ENCODE measurements at regions not wholly inside any gene's neighbourhood (a gene's known extent, or its start where the extent isn't known, plus 50 kb on each side); places are given as distances from the start of the nearest gene placed in this dataset.
A peak's percentile ranks its signal among the peaks of the same experiment; 100 is the strongest.

DNA sequence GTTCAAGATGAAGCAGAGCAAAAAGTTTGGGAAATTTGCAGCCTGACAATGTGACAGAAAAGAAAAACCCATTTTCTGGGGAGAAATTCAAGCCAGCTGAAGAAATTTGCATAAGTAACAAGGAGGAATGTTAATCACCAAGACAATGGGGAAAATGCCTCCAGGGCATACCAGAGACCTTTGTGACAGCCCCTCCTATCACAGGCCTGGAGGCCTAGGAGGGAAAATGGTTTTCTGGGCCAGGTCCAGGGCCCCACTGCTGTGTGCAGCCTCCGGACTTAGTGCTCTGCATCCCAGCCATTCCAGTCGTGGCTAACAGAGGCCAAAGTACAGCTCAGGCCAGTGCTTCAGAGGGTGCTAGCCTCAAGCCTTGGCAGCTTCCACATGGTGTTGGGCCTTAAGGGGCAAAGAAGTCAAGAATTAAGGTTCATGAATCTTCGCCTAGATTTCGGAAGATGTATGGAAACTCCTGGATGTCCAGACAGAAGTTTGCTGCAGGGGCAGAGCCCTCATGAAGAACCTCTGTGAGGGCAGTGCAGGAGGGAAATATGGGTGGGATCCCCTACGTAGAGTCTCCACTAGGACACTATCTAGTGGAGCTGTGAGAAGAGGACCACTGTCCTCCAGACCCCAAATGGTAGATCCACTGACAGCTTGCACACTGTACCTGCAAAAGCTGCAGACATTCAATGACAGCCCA is 314.1 kb upstream of the TRIB2 start:
- TF ChIP-seq, protein P1, sequence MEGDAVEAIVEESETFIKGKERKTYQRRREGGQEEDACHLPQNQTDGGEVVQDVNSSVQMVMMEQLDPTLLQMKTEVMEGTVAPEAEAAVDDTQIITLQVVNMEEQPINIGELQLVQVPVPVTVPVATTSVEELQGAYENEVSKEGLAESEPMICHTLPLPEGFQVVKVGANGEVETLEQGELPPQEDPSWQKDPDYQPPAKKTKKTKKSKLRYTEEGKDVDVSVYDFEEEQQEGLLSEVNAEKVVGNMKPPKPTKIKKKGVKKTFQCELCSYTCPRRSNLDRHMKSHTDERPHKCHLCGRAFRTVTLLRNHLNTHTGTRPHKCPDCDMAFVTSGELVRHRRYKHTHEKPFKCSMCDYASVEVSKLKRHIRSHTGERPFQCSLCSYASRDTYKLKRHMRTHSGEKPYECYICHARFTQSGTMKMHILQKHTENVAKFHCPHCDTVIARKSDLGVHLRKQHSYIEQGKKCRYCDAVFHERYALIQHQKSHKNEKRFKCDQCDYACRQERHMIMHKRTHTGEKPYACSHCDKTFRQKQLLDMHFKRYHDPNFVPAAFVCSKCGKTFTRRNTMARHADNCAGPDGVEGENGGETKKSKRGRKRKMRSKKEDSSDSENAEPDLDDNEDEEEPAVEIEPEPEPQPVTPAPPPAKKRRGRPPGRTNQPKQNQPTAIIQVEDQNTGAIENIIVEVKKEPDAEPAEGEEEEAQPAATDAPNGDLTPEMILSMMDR (conservative IDR thresholded peaks at IDR 0.05; ENCODE audit: low read length): no peak
- no peak overlapping the region for H3K4me3 ChIP-seq (ENCODE audit: low read length)
- DNase-seq (ENCODE audit: low read depth): no peak

DNA sequence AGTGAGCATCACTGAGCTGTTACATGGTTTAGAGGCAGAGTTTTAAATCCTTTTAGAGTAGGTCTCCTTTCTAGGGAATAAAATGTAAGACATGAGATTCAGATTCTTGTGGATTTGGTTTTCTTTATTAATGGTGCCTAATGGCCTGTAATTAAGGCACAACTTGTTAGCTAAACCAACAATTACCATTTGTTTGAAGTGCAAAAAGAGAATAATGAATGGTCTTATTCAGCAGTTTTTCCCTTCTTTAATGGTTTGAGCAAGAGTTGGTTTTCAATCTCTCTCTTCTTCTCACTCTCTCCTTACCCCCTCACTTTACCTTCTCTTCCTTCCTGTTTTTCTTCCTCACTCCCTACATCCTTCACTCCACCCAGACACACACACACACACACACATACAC is 312.2 kb upstream of the TRIB2 start:
- no peak overlapping the region for H3K4me3 ChIP-seq (ENCODE audit: low read length)
- TF ChIP-seq, protein P1 (conservative IDR thresholded peaks at IDR 0.05; ENCODE audit: low read length): no peak
- no peak for DNase-seq (ENCODE audit: low read depth)

DNA sequence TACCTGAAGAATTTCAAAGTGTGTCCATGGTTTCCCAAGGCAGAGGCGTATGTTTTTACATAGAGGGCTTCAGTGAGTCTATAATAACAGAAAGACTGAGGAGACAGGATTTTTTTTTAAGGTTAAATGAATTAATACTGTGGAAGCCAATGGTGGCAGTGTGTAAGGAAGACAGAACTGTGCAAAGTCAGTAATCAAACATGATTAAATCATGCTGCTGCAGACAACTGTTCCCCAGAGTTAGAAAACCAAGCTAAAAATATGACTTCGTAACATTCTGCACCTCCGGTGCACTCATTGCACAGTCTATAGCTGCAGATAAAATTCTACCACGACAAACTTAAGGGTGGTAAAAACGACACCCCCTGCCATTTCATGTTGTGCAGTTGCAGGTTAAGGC is 309.6 kb upstream of the TRIB2 start:
- DNase-seq (ENCODE audit: low read depth): no peak
- TF ChIP-seq, protein P1 (conservative IDR thresholded peaks at IDR 0.05; ENCODE audit: low read length): no peak
- no peak overlapping the region for H3K4me3 ChIP-seq (ENCODE audit: low read length)

DNA sequence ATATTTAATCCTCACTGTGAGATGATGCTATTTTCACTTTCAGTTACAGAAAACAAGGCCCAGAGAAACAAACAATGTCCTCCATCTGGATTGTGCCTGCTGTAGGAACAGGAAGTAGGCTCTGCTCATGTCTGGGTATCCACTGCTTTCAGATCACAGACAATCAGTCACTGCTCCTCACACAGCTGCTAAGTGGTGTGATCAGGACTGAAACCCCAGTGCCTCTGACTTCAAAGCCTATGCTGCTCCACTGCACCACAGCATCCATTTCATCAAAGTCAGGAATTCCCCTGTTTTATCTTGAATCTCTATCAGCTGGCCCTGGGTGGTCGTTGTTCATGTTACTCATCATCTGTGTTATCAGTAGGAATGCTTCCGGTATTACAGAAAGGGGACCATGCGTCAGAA is 303.8 kb upstream of the TRIB2 start:
- no peak for DNase-seq (ENCODE audit: low read depth)
- no peak overlapping the region for H3K4me3 ChIP-seq (ENCODE audit: low read length)
- TF ChIP-seq, protein P1 (conservative IDR thresholded peaks at IDR 0.05; ENCODE audit: low read length): no peak

DNA sequence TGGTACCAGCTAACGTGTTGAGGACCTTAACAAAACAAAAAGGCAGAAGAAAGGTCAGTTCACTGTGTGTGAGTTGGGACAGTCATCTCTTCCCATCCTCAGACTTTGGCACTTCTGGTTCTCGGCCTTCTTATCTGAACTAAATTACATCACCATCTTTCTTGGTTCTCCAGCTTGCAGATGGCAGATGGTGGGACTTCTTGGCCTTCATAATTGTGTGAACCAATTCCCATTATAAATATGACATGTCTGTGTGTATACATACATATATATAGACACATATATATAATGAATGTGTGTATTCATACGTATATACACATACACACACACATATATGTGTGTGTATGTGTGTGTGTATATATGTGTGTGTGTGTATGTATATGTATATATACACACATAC is 301.2 kb upstream of the TRIB2 start:
- H3K4me3 ChIP-seq (ENCODE audit: low read length): no peak overlapping the region
- TF ChIP-seq, protein P1 (conservative IDR thresholded peaks at IDR 0.05; ENCODE audit: low read length): no peak
- no peak for DNase-seq (ENCODE audit: low read depth)

DNA sequence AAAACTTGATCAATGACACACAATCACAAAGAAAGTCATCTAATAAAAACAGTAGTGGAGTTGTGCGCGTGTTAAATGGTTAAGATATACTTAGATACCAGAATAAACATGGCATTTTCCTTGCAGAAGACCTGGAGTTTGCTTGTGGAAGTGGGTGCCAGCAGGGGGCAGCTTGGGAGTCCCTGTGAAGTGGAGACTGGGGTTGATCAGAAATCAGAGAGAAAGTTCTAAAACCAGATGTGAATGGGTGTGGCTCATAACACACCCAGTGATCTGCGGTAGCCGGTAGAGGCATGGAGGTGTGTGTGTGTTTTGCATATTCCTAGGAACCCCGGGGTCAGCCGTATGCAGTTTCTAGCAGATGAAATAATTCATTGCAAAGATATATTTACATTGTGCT is 300.1 kb upstream of the TRIB2 start:
- TF ChIP-seq, protein P1 (conservative IDR thresholded peaks at IDR 0.05; ENCODE audit: low read length): peak; percentile 73
- no peak overlapping the region for H3K4me3 ChIP-seq (ENCODE audit: low read length)
- DNase-seq (ENCODE audit: low read depth): peak; percentile 61

DNA sequence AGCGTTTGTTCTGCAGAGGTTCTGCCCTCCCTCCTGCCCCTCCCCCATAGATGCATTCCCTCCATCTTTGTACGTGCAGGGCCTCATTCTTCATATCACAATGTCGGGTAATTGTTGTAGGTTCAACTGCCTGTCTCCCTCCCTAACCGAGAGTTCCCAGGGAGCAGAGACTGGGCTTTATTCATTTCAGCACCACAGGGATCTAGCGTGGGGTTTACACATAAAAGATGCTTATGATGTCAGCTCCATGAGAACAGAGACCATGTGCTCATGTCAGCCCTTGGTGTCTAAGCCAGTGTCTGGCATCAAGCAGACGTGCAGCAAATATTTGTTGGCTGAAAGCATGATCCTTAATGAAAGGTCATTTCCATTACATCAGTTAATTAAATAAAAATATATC is 298.9 kb upstream of the TRIB2 start:
- TF ChIP-seq, protein P1 (conservative IDR thresholded peaks at IDR 0.05; ENCODE audit: low read length): no peak
- H3K4me3 ChIP-seq (ENCODE audit: low read length): no peak overlapping the region
- no peak for DNase-seq (ENCODE audit: low read depth)

Data from AG10803 (cell line).